DMS53 treated with DMSO at 0.1 percent for 48 hours (cell line): ENCODE measurements at regions not wholly inside any gene's neighbourhood (a gene's known extent, or its start where the extent isn't known, plus 50 kb on each side); places are given as distances from the start of the nearest gene placed in this dataset.

Source experiments
- DNase-seq: peaks from one replicate; lab custom pipeline; 2025; ENCODE audit not compliant: unreplicated experiment; lab: John Stamatoyannopoulos, UW

DNA sequence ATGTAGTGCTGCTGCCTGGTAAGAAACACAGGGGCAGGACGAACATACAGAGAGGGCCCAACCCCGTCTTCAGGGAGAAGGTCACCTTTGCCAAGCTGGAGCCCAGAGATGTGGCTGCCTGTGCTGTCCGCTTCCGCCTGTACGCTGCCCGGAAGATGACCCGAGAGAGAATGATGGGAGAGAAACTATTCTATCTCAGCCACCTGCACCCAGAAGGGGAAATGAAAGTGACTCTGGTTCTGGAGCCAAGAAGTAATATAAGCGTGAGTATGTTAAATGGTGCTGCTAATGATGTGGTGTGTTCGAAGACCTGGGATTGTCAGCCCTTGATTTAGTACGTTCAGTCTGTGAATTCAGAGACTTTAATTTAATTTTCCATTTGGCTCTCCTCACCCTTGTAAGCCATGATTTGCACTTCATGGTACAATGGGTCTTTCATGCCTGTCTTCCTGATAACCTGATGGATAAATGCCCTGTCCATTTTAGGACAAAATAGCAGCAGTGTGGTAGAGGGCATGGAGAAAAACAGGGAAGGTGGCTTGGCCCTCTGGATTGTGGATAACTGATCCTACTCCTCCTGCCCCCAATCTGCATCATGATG, 318.9 kb downstream of the SNAPC1 start:
- DNase-seq, result no peak

DNA sequence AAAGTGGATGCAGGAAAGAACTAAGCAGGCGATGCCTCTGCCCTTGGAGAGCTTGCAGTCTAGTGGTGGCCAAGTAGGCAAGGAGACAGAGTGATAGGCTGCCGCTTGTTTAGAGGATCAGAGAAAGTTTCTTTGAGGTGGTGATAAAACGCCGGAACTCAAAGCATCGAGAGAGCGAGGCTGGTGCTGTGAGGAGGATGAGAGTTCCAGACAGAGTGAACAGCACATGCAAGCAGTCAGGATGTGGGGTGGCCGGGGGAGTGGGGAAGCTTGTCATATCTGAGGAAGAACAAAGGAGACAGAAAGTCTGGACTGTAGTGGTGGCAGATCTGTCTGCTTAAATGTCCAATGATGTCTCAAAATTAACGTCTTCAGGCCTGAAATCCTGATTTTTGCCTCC, 319.7 kb downstream of the SNAPC1 start:
- DNase-seq, result no peak

DNA sequence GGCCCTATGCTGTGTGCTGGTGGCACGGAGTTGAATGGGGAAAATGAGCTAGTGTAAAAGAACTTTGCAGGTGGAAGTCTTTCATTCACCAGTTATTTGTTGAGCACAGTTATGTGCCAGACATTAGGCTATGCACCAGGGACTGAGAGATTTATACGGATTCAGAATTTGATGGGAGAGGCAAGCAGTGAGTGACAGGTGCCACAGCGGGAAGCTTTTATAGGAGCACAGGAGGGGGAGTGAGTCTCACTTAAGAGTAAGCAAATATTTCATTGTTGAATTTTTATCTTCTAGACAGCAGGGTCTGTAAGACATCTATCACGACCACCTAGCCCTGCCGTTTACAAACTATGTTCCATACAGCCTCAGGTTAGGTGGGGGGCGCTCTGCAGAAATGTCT, 320.6 kb downstream of the SNAPC1 start:
- no peak for DNase-seq

GRCh38 chr14:62084020-62084419, 321.8 kb downstream of the SNAPC1 start:
- DNase-seq, result no peak

DNA sequence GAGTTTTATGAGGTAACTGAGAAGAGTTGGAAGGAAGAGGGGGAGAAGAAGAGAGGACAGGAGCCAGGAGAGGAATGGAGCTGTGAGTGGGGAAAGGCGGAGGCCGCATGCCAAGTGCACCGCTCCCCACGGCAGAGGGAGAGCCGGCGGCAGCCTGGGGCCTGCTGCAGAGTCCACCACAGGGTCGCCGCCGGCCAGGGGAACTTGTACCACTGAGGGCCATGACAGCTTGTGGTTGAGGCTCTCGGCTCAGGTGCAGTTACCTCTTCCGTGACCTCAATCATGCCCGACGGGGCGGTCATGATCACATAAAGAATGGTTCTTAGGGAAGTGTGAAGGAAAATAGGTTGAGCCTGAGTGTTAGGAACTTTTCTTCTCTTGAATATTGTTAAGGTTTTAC, 325.0 kb downstream of the SNAPC1 start:
- no peak for DNase-seq

- no peak for DNase-seq
Measured at GRCh38 chr14:62093736-62094135, 331.5 kb downstream of the SNAPC1 start.

DNA sequence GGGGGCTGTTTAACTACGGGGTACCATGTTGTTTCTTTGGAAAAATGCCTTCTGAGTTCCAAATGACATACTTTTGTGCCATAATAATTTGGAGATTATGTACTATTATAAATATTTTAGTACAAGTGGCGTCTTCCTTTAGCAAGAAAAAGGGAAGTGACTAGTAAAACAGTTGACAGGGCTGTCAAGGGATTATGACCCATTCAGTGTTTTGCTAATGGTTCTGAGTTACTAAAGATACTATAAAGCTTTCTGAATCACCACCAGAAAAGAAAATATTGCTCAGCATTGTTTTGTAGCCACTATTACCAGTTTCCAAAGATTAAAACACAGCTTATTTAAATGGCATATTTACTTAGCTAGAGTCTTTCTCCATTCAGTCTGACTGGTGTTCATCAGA, 334.9 kb downstream of the SNAPC1 start:
- DNase-seq, result no peak

GRCh38 chr14:62097824-62098223, 335.6 kb downstream of the SNAPC1 start:
- no peak for DNase-seq

- DNase-seq, result no peak
Measured at GRCh38 chr14:62098357-62098756, 336.1 kb downstream of the SNAPC1 start.

DNA sequence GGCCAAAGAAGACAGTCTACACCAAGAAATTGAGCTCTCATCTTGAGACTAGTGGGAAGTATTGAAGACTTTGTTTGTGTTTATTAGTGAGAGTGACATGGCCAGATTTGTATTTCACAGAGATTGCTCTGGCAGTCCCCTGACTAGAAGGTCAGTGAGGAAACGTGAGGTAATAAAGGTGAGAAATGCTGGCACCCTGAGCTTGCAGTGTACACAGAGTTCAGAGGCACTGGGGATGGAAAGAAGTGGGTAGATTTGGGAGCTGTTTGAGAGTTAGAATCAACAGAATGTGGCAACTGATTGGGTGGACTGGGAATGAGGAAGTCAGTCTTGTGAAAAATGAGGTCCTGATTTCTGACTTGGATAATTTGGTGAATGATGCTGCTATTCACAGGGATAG, 336.9 kb downstream of the SNAPC1 start:
- DNase-seq, result no peak

GRCh38 chr14:62101189-62101588, 339.0 kb downstream of the SNAPC1 start:
- no peak for DNase-seq

DNA sequence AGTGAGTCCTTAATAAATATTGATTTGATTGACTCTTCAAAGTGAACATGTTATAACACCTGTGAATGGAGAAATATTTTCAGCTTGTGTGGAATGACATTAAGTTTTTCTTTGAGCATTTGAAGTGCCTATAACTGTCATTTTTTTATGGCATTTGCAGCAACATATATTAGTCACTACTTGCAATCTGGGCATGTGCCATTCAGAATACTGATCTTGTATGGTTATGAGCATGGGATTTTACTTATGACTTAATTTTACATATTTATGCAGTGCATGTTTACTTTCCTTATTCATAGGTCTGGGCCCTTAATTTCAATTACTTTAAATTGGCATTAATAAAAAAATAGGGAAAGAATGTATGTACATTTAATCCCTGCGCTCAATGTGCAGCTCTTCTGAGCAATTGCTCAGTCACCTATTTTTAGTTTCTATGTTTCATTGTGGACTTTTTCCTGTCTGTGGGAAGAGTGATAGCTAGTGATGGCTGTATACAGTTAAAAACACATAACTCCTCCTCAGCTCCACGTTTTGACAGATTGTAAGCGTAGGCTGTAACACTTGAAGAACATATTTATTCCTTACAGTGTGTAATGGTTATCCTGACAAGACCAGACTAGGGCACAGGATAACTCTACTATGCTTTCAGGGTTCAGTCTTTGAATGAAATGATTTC, 339.6 kb downstream of the SNAPC1 start:
- DNase-seq, result no peak

GRCh38 chr14:62102349-62102725, 340.1 kb downstream of the SNAPC1 start:
- no peak for DNase-seq

DNA sequence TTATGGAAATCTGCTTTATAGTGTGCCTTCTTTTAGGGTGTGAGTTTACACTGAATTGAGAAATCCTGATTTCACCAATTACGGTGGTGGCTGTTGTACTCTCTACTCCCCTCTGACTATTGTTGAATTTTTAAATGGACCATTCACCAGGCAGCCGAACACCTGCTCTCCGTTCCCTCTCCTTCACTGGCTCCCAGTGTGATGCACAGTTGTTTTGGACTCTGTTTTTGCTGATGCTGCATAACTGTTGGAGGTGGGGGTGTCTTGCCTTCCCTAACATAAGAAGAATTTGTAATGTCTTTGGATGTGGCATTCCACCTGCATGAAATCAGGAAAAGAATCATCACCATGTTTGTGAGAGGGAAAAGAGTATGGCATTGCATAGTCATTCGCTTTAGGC, 341.2 kb downstream of the SNAPC1 start:
- no peak for DNase-seq

- DNase-seq, result no peak
Measured at GRCh38 chr14:62110941-62111340, 348.7 kb downstream of the SNAPC1 start.

DNA sequence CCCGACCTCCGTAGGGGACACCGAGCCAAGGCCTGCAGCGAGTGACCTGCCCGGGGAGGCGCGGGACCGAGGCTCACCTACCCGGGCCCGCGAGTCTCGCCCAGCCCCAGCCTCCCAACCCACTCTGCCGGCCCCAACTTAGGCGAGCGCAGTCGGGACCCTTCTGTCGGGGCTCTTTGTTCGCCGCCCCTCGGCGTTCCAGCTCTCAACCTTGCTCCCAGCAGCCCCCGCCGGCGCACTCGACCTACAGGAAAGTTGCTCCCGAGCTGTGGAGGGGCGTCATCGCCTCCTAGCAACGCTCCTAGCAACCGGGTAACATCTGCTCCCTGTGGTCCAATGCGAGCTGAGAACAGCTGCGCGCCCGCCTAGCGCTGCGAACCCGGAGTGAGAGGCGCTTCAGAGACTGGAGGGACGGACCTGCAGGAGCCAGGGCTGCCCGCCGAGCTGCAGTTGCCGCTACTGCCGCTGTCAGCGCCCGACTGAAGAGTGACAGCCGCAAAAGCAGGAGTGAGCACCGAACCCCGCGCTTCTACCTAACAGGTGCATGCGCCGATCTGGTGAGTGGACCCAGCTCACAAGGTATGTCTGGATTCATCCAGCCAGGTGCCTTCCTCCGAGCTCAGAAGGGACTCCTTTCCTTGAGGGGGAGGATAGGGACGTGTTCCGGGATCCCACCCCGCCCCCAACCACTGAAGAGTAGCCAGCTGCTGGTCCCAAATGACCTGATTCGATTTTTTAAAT, 355.0 kb downstream of the SNAPC1 start:
- peak; percentile 75 for DNase-seq

- DNase-seq, result no peak
Measured at GRCh38 chr14:62117751-62118105, 355.5 kb downstream of the SNAPC1 start.

- no peak for DNase-seq
Measured at GRCh38 chr14:62118461-62118860, 356.2 kb downstream of the SNAPC1 start.

DNA sequence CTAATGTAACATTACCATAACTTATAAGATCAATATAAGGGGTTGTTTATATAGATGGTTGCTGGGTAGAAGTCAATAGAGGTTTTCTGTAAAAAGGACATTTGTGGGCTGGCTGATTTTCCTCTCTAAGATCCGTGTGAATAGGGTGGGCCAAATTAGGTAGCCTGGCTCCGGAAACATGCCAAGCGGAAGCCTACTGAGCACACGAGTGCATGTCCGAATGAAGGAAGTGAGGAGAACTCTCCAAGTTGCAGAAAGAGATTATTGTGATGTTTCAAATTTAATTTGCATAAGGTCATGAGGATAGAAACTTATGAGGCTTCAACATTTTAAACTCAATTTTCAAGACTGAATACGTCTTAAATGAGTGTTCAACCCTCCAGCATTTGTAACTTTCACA, 356.7 kb downstream of the SNAPC1 start:
- DNase-seq, result no peak

- no peak for DNase-seq
Measured at GRCh38 chr14:62123961-62124360, 361.7 kb downstream of the SNAPC1 start.

DNA sequence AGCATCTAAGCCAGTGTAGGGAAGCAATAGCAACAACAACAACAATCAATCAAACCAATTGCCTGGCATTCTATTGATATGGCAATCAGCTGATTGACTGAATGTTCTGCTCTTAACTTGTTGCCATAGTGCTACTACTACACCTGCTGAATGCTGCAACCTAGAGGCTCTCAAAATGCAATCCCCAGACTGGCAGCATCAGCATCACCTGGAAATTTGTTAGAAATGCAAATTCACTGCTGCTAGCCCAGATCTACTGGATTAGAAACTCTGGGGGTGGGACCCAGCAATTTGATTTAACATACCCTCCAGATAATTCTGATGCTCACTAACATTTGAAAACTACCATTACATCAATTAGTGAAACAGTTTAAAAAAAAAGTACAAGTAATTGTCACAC, 363.6 kb downstream of the SNAPC1 start:
- DNase-seq, result no peak

GRCh38 chr14:62126879-62127478, 364.8 kb downstream of the SNAPC1 start:
- peak; percentile 43 for DNase-seq
